GM12892 (cell line): ENCODE measurements at regions not wholly inside any gene's neighbourhood (a gene's known extent, or its start where the extent isn't known, plus 50 kb on each side); places are given as distances from the start of the nearest gene placed in this dataset.
"Not testable (repeated sequence)": the region's sequence is repeated elsewhere in the genome, so short reads cannot be mapped to it uniquely, and the experiment has no call there.

Experiments
- DNase-seq: peaks from one replicate; pipeline ENCODE4 v3.0.0; 2011; ENCODE audit not compliant: insufficient read length
- FAIRE-seq: peaks from 2 replicates; lab custom pipeline; 2011; peaks lifted over from hg19 to GRCh38; lab: Jason Lieb, UNC
- POLR2A ChIP-seq: IDR thresholded peaks from 2 replicates; pipeline ENCODE4 v1.6.1; 2011; ENCODE audit warnings: low read depth, low read length, control low read depth
- POLR2AphosphoS5 ChIP-seq: IDR thresholded peaks from 2 replicates; pipeline ENCODE4 v1.6.1; 2011; ENCODE audit warnings: low read depth, low read length, control low read depth
- TAF1 ChIP-seq: IDR thresholded peaks from 2 replicates; pipeline ENCODE4 v1.6.1; 2011; ENCODE audit warnings: low read depth, mild to moderate bottlenecking, control low read depth, low read length, borderline replicate concordance

- TF ChIP-seq POLR2AphosphoS5 = no peak
- no peak for TF ChIP-seq TAF1
- TF ChIP-seq POLR2A = no peak
- FAIRE-seq (no peak), DNase-seq (no peak)
Observed at GRCh38 chr12:87230441-87230840, 798.8 kb downstream of the C12orf50 start.

- no peak for FAIRE-seq
Observed at GRCh38 chr12:87227162-87227561, 802.0 kb downstream of the C12orf50 start.

GRCh38 chr12:87217491-87217890, 811.7 kb downstream of the C12orf50 start:
- DNase-seq (no peak), FAIRE-seq (no peak)
- TF ChIP-seq POLR2AphosphoS5 = no peak
- no peak for TF ChIP-seq POLR2A
- TF ChIP-seq TAF1 = no peak

More at GRCh38 chr12:87227162-87227561, 802.0 kb downstream of the C12orf50 start:
- DNase-seq = no peak
- TF ChIP-seq TAF1 = no peak
- no peak for TF ChIP-seq POLR2AphosphoS5
- TF ChIP-seq POLR2A = no peak

GRCh38 chr12:87216436-87216835, 812.8 kb downstream of the C12orf50 start:
- DNase-seq = no peak
- no peak for FAIRE-seq
- TF ChIP-seq TAF1 (no peak), POLR2A (no peak), POLR2AphosphoS5 (no peak)

GRCh38 chr12:87202189-87202588, 827.0 kb downstream of the C12orf50 start:
- no peak for TF ChIP-seq TAF1
- TF ChIP-seq POLR2AphosphoS5 = no peak
- TF ChIP-seq POLR2A = no peak
- DNase-seq = no peak
- no peak for FAIRE-seq

- no peak for DNase-seq
- FAIRE-seq = no peak
- TF ChIP-seq POLR2AphosphoS5 (no peak), POLR2A (no peak), TAF1 (no peak)
Observed at GRCh38 chr12:87201598-87201997, 827.6 kb downstream of the C12orf50 start.

GRCh38 chr12:87200289-87200979, 828.8 kb downstream of the C12orf50 start:
- DNase-seq = no peak
- no peak for TF ChIP-seq TAF1
- no peak for TF ChIP-seq POLR2AphosphoS5
- TF ChIP-seq POLR2A = no peak
- no peak for FAIRE-seq

- no peak for TF ChIP-seq POLR2AphosphoS5
- no peak for TF ChIP-seq TAF1
- TF ChIP-seq POLR2A = no peak
- DNase-seq = no peak
- FAIRE-seq = no peak
Observed at GRCh38 chr12:87198181-87198580, 831.0 kb downstream of the C12orf50 start.

GRCh38 chr12:87196321-87196720, 832.9 kb downstream of the C12orf50 start:
- TF ChIP-seq POLR2AphosphoS5 (no peak), POLR2A (no peak), TAF1 (no peak)
- DNase-seq (no peak), FAIRE-seq (no peak)

GRCh38 chr12:87194389-87194788, 834.8 kb downstream of the C12orf50 start:
- DNase-seq, FAIRE-seq: not testable (repeated sequence)

- no peak for DNase-seq
- no peak for FAIRE-seq
- TF ChIP-seq TAF1 (no peak), POLR2AphosphoS5 (no peak), POLR2A (no peak)
Observed at GRCh38 chr12:87185367-87185766, 843.8 kb downstream of the C12orf50 start.

- DNase-seq (no peak), FAIRE-seq (no peak)
- TF ChIP-seq POLR2AphosphoS5 (no peak), TAF1 (no peak), POLR2A (no peak)
Observed at GRCh38 chr12:87182696-87183233, 846.4 kb downstream of the C12orf50 start.

GRCh38 chr12:87171356-87171755, 857.8 kb downstream of the C12orf50 start:
- no peak for FAIRE-seq
- no peak for DNase-seq
- no peak for TF ChIP-seq POLR2AphosphoS5
- no peak for TF ChIP-seq TAF1
- TF ChIP-seq POLR2A = no peak
